Trophoblast cell (in vitro differentiated cells and primary cell): ENCODE measurements at regions not wholly inside any gene's neighbourhood (a gene's known extent, or its start where the extent isn't known, plus 50 kb on each side); places are given as distances from the start of the nearest gene placed in this dataset.

Experiments
- DNase-seq, 2 donors: peaks; one replicate each; pipeline ENCODE4 v3.0.0-alpha.2; 2016
- H2AFZ ChIP-seq: 2 replicates; pipeline ENCODE4 v1.6.1; 2013; ENCODE audit warnings: low read length, moderate library complexity, mild to moderate bottlenecking; ENCODE audit not compliant: insufficient read depth, poor library complexity
- H2AK5ac ChIP-seq: 2 replicates; pipeline ENCODE4 v1.6.1; 2013; ENCODE audit warnings: mild to moderate bottlenecking, low read length
- H2BK120ac ChIP-seq: 2 replicates; pipeline ENCODE4 v1.6.1; 2013; ENCODE audit warnings: low read length, mild to moderate bottlenecking, moderate library complexity; ENCODE audit not compliant: insufficient read depth, poor library complexity
- H2BK12ac ChIP-seq: 2 replicates; pipeline ENCODE4 v1.6.1; 2013; ENCODE audit warnings: mild to moderate bottlenecking, low read length, moderate library complexity
- H2BK5ac ChIP-seq: 2 replicates; pipeline ENCODE4 v1.6.1; 2013; ENCODE audit warnings: low read length, low read depth, moderate library complexity, mild to moderate bottlenecking; ENCODE audit not compliant: poor library complexity
- H3K14ac ChIP-seq: 2 replicates; pipeline ENCODE4 v1.6.1; 2013; ENCODE audit warnings: mild to moderate bottlenecking, low read length
- H3K18ac ChIP-seq: 2 replicates; pipeline ENCODE4 v1.6.1; 2013; ENCODE audit warnings: mild to moderate bottlenecking, low read length
- H3K23ac ChIP-seq: 2 replicates; pipeline ENCODE4 v1.6.1; 2013; ENCODE audit warnings: low read length
- H3K27ac ChIP-seq: 2 replicates; pipeline ENCODE4 v1.5.1; 2013; ENCODE audit warnings: low read depth, mild to moderate bottlenecking, inconsistent platforms, low read length, moderate library complexity
- H3K27me3 ChIP-seq: 2 replicates; pipeline ENCODE4 v1.6.1; 2013; ENCODE audit warnings: inconsistent platforms, mild to moderate bottlenecking, low read length, moderate library complexity; ENCODE audit not compliant: insufficient read depth
- H3K36me3 ChIP-seq, 2 experiments: 1 replicate in 1 of 2; 2 replicates in 1 of 2; pipeline ENCODE4 v1.6.1; 2013; ENCODE audit warnings: low read length in 2 of 2, mild to moderate bottlenecking in 2 of 2, moderate library complexity in 1 of 2; ENCODE audit not compliant: insufficient read depth in 2 of 2, control insufficient read depth in 1 of 2
- H3K4ac ChIP-seq: 2 replicates; pipeline ENCODE4 v1.6.1; 2013; ENCODE audit warnings: low read depth, mild to moderate bottlenecking, low read length, moderate library complexity
- H3K4me1 ChIP-seq, 2 experiments: 1 replicate in 1 of 2; 2 replicates in 1 of 2; pipeline ENCODE4 v1.6.1; 2013; ENCODE audit warnings: low read length in 2 of 2, mild to moderate bottlenecking in 2 of 2, moderate library complexity in 1 of 2; ENCODE audit not compliant: insufficient read depth in 2 of 2, control insufficient read depth in 1 of 2
- H3K4me2 ChIP-seq: 2 replicates; pipeline ENCODE4 v1.6.1; 2013; ENCODE audit warnings: inconsistent platforms, mild to moderate bottlenecking, low read length, moderate library complexity
- H3K4me3 ChIP-seq: 2 replicates; pipeline ENCODE4 v1.5.1; 2013; ENCODE audit warnings: mild to moderate bottlenecking, low read depth, low read length, inconsistent platforms
- H3K79me1 ChIP-seq: one replicate; pipeline ENCODE4 v1.6.1; 2013; ENCODE audit warnings: low read length
- H3K79me2 ChIP-seq: 2 replicates; pipeline ENCODE4 v1.6.1; 2013; ENCODE audit warnings: low read length, mild to moderate bottlenecking; ENCODE audit not compliant: control insufficient read depth, insufficient read depth, poor library complexity
- H3K9ac ChIP-seq: 2 replicates; pipeline ENCODE4 v1.6.1; 2013; ENCODE audit warnings: mild to moderate bottlenecking, low read length
- H3K9me3 ChIP-seq: 2 replicates; pipeline ENCODE4 v1.6.1; 2013; ENCODE audit warnings: low read depth, mild to moderate bottlenecking, control low read depth, inconsistent platforms, low read length; ENCODE audit not compliant: insufficient read depth
- H4K12ac ChIP-seq: 2 replicates; pipeline ENCODE4 v1.6.1; 2013; ENCODE audit warnings: low read depth, mild to moderate bottlenecking, low read length, moderate library complexity
- H4K8ac ChIP-seq: 2 replicates; pipeline ENCODE4 v1.6.1; 2013; ENCODE audit warnings: low read depth, mild to moderate bottlenecking, low read length, moderate library complexity
- H4K91ac ChIP-seq: one replicate; pipeline ENCODE4 v1.6.1; 2013; ENCODE audit warnings: low read depth, mild to moderate bottlenecking, low read length, moderate library complexity
- WGBS: extraction: QIAGEN DNeasy Blood & Tissue Kit; methylation state at CpG from one replicate; pipeline ENCODE4 v1.1.7; 2013; ENCODE audit warnings: missing lambda C conversion rate; ENCODE audit not compliant: insufficient read length, insufficient coverage; ENCODE audit errors: extremely low coverage; 5-methylcytosine and 5-hydroxymethylcytosine counted together

DNA sequence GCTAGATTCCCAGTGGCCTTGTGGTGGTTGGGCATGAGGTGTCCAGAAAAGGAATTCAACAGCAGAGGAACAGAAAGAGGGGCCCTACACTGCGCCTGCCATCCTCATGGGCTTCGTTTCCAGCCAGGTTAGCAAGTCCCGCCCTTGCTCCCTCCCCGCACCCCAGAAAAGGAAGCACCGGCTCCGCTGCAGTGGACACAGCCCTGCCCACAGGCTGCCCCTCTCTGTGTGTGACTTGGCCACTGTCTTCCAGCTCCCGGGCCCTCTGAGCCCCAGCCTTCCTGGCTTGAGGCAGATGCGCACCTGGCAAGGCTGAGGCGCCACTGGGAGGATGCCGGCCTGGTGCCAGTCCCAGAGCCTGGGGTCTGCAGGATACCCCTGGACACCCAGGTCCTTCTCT, 305.0 kb upstream of the IRX4 start:
- H3K9me3 ChIP-seq, result no peaks in the 10 kb centered on the region
- H2AK5ac ChIP-seq, result no peak overlapping the region
- H3K14ac ChIP-seq, result no peak overlapping the region
- no CpG with 5 or more reads among the region's 10 CpGs for WGBS
- no peak overlapping the region for H2BK5ac ChIP-seq
- no peak overlapping the region for H2BK120ac ChIP-seq
- no peak overlapping the region for H3K9ac ChIP-seq
- no peak overlapping the region for H3K23ac ChIP-seq
- H3K79me2 ChIP-seq, result no peaks in the 10 kb centered on the region
- H3K27me3 ChIP-seq, result no peaks in the 10 kb centered on the region
- no peak overlapping the region for H4K8ac ChIP-seq
- H4K12ac ChIP-seq, result no peak overlapping the region
- H3K79me1 ChIP-seq, result no peaks in the 10 kb centered on the region
- H2BK12ac ChIP-seq, result no peak overlapping the region
- no peak overlapping the region for H3K4ac ChIP-seq
- no peak overlapping the region for H3K18ac ChIP-seq
- no peak overlapping the region for H3K27ac ChIP-seq
- no peak overlapping the region for H2AFZ ChIP-seq
- H3K36me3 ChIP-seq, result no peaks in the 10 kb centered on the region
- H3K4me2 ChIP-seq, result no peak overlapping the region
- H4K91ac ChIP-seq, result no peak overlapping the region
- H3K4me1 ChIP-seq, result no peaks in the 10 kb centered on the region
- H3K4me3 ChIP-seq, result no peak overlapping the region
- DNase-seq, result no peak

GRCh38 chr5:2187156-2187555, 304.4 kb upstream of the IRX4 start:
- H3K4ac ChIP-seq, result no peak overlapping the region
- H4K91ac ChIP-seq, result no peak overlapping the region
- H4K12ac ChIP-seq, result no peak overlapping the region
- H3K9me3 ChIP-seq, result peaks cover 1% of the 10 kb centered on the region
- no peaks in the 10 kb centered on the region for H3K79me1 ChIP-seq
- no peak overlapping the region for H2BK120ac ChIP-seq
- H2AFZ ChIP-seq, result no peak overlapping the region
- WGBS, result no CpG with 5 or more reads among the region's 11 CpGs
- no peaks in the 10 kb centered on the region for H3K27me3 ChIP-seq
- no peak for DNase-seq
- no peaks in the 10 kb centered on the region for H3K4me1 ChIP-seq
- no peak overlapping the region for H3K4me3 ChIP-seq
- H2AK5ac ChIP-seq, result no peak overlapping the region
- H3K27ac ChIP-seq, result no peak overlapping the region
- no peaks in the 10 kb centered on the region for H3K79me2 ChIP-seq
- no peaks in the 10 kb centered on the region for H3K36me3 ChIP-seq
- H3K4me2 ChIP-seq, result no peak overlapping the region
- no peak overlapping the region for H3K9ac ChIP-seq
- no peak overlapping the region for H4K8ac ChIP-seq
- H3K18ac ChIP-seq, result no peak overlapping the region
- no peak overlapping the region for H3K23ac ChIP-seq
- H2BK5ac ChIP-seq, result no peak overlapping the region
- no peak overlapping the region for H2BK12ac ChIP-seq
- H3K14ac ChIP-seq, result no peak overlapping the region

GRCh38 chr5:2186472-2187015, 303.8 kb upstream of the IRX4 start:
- no peak overlapping the region for H3K4ac ChIP-seq
- H4K91ac ChIP-seq, result no peak overlapping the region
- H3K36me3 ChIP-seq, result no peaks in the 10 kb centered on the region
- H3K9me3 ChIP-seq, result peaks cover 1% of the 10 kb centered on the region
- no peaks in the 10 kb centered on the region for H3K27me3 ChIP-seq
- H2BK12ac ChIP-seq, result no peak overlapping the region
- no peak overlapping the region for H3K27ac ChIP-seq
- H3K23ac ChIP-seq, result no peak overlapping the region
- no peak overlapping the region for H3K4me3 ChIP-seq
- H3K79me1 ChIP-seq, result no peaks in the 10 kb centered on the region
- no peak overlapping the region for H4K12ac ChIP-seq
- no peak overlapping the region for H2BK5ac ChIP-seq
- H2BK120ac ChIP-seq, result no peak overlapping the region
- H2AK5ac ChIP-seq, result no peak overlapping the region
- no CpG with 5 or more reads among the region's 23 CpGs for WGBS
- no peak overlapping the region for H3K9ac ChIP-seq
- H3K14ac ChIP-seq, result no peak overlapping the region
- H3K18ac ChIP-seq, result no peak overlapping the region
- no peak overlapping the region for H2AFZ ChIP-seq
- DNase-seq, result no peak
- H4K8ac ChIP-seq, result no peak overlapping the region
- H3K4me2 ChIP-seq, result no peak overlapping the region
- no peaks in the 10 kb centered on the region for H3K79me2 ChIP-seq
- H3K4me1 ChIP-seq, result no peaks in the 10 kb centered on the region

DNA sequence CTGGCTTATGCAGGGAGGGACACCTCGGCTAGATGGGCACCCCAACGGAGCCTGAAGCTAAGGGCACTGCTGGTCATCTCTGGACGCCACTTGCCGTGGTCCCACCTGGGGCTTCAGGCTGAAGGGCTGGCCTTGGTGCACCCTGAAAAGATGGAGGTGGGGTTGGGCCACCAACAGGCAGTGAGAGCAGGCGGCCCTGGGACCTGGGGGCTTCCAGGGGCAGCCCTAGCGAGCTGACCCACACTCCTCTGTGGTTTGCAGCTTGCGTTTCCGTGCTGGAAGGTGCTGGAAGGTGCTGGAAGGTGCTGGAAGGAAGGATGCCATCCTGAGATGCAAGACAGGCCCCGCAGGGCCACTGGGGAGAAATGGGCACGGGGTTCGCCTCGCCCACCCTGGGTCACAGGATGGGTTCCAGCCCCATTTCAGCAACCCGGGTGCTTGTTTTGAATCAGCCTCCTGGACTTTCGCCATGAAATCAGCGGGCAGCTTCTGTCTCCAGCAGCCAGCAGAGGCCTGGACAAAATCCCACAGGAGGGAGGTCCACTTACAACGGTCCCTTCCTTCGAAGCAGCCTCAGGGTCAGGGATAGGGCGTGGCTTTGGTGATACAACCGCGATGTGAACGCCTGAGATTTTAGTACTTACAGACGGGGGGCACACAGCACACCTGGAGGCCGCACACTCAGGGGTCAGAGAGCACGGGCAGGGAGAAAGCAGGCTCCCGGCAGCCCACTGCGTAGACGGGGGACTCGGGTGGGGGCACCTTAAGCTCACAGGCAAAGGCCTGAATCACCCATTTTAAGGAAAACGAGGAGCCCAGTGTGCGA, 303.1 kb upstream of the IRX4 start:
- H4K12ac ChIP-seq, result no peak overlapping the region
- no peak overlapping the region for H2AK5ac ChIP-seq
- no peak overlapping the region for H3K4ac ChIP-seq
- H2BK120ac ChIP-seq, result no peak overlapping the region
- no peak overlapping the region for H3K9ac ChIP-seq
- peaks cover 1% of the 10 kb centered on the region for H3K9me3 ChIP-seq
- no peak overlapping the region for H3K14ac ChIP-seq
- no peak overlapping the region for H4K8ac ChIP-seq
- no peak overlapping the region for H4K91ac ChIP-seq
- no peak overlapping the region for H2AFZ ChIP-seq
- H3K27me3 ChIP-seq, result no peaks in the 10 kb centered on the region
- no peak overlapping the region for H3K27ac ChIP-seq
- H3K18ac ChIP-seq, result no peak overlapping the region
- WGBS, result no CpG with 5 or more reads among the region's 30 CpGs
- no peak overlapping the region for H3K4me2 ChIP-seq
- no peak overlapping the region for H3K4me3 ChIP-seq
- no peak for DNase-seq
- H3K4me1 ChIP-seq, result no peaks in the 10 kb centered on the region
- H3K79me2 ChIP-seq, result no peaks in the 10 kb centered on the region
- H2BK5ac ChIP-seq, result no peak overlapping the region
- H3K23ac ChIP-seq, result no peak overlapping the region
- no peaks in the 10 kb centered on the region for H3K79me1 ChIP-seq
- H3K36me3 ChIP-seq, result no peaks in the 10 kb centered on the region
- H2BK12ac ChIP-seq, result no peak overlapping the region
